ENCODE measurements at regions not wholly inside any gene's neighbourhood (a gene's known extent, or its start where the extent isn't known, plus 50 kb on each side); places are given as distances from the start of the nearest gene placed in this dataset.

DNA sequence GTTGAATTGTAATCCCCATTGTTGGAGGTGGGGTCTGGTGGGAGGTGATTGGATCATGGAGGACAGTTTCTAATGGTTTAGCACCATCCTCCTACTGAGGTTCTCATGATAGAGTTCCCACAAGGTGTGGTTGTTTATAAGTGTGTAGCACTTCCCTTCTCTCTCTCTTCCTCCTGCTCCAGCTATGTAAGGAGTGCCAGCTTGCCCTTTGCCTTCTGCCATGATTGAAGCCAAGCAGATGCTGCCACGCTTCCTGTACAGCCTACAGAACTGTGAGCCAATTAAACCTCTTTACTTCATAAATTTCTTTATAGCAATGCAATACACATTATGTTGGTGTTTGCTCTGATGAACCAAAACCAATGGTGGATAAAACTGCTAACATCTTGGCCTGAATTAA is 238.2 kb downstream of the EFNB2 start:
- TF ChIP-seq, protein P1, sequence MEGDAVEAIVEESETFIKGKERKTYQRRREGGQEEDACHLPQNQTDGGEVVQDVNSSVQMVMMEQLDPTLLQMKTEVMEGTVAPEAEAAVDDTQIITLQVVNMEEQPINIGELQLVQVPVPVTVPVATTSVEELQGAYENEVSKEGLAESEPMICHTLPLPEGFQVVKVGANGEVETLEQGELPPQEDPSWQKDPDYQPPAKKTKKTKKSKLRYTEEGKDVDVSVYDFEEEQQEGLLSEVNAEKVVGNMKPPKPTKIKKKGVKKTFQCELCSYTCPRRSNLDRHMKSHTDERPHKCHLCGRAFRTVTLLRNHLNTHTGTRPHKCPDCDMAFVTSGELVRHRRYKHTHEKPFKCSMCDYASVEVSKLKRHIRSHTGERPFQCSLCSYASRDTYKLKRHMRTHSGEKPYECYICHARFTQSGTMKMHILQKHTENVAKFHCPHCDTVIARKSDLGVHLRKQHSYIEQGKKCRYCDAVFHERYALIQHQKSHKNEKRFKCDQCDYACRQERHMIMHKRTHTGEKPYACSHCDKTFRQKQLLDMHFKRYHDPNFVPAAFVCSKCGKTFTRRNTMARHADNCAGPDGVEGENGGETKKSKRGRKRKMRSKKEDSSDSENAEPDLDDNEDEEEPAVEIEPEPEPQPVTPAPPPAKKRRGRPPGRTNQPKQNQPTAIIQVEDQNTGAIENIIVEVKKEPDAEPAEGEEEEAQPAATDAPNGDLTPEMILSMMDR (IDR thresholded peaks at IDR 0.05; ENCODE audit: poor library complexity): no peak
- TF ChIP-seq EZH2 (IDR thresholded peaks at IDR 0.05; ENCODE audit: borderline replicate concordance) (no peak), EZH2phosphoT487 (IDR thresholded peaks at IDR 0.05; ENCODE audit: low read depth, severe bottlenecking, unreplicated experiment) (no peak)
- Histone ChIP-seq H3K9me2 (replicated peaks; ENCODE audit: insufficient read depth) (no peaks in the 10 kb centered on the region), H2AFZ (no peak overlapping the region), H3K9me3 (ENCODE audit: low read depth) (no peaks in the 10 kb centered on the region), H3K4me2 (no peak overlapping the region), H3K4me1 (ENCODE audit: insufficient read depth) (no peaks in the 10 kb centered on the region), H3K79me2 (no peaks in the 10 kb centered on the region), H3K27me3 (no peaks in the 10 kb centered on the region), H3K4me3 (no peak overlapping the region), H3K36me3 (replicated peaks; ENCODE audit: insufficient read depth, low read depth) (no peaks in the 10 kb centered on the region), H4K20me1 (ENCODE audit: insufficient read depth, poor library complexity, severe bottlenecking) (no peaks in the 10 kb centered on the region), H3K27ac (no peak overlapping the region)
- 95% methylated on average over 1 of the region's 1 CpG for WGBS (ENCODE audit: low lambda C conversion rate, missing lambda C conversion rate)
- DNase-seq (ENCODE audit: low spot score): no peak

DNA sequence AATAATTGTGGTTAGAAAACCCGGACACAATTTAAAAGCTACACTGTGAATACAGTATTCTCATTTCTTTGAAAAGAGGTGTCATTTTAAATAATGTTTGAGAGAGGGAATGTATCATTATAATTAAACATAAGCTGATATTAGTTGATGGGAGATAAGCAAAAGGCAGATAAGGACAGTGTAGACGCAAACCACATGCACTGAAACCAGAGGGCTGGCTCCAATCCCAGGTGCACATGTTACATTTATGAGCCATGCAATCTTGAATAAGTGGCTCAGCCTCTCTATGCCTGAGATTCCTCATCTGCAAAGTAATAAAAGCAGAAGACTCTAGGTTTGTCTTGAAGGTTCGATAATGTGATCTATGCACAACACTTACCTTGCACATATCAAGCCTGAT is 238.7 kb downstream of the EFNB2 start:
- TF ChIP-seq, protein P1 (IDR thresholded peaks at IDR 0.05; ENCODE audit: poor library complexity): no peak
- TF ChIP-seq EZH2phosphoT487 (IDR thresholded peaks at IDR 0.05; ENCODE audit: low read depth, severe bottlenecking, unreplicated experiment) (no peak), EZH2 (IDR thresholded peaks at IDR 0.05; ENCODE audit: borderline replicate concordance) (no peak)
- no peak overlapping the region for H3K4me3 ChIP-seq
- no peaks in the 10 kb centered on the region for H3K27me3 ChIP-seq
- no peaks in the 10 kb centered on the region for H3K79me2 ChIP-seq
- H3K9me2 ChIP-seq (replicated peaks; ENCODE audit: insufficient read depth): no peaks in the 10 kb centered on the region
- no peak overlapping the region for H2AFZ ChIP-seq
- no peaks in the 10 kb centered on the region for H3K36me3 ChIP-seq (replicated peaks; ENCODE audit: insufficient read depth, low read depth)
- H3K4me2 ChIP-seq: no peak overlapping the region
- no peaks in the 10 kb centered on the region for H3K9me3 ChIP-seq (ENCODE audit: low read depth)
- H3K4me1 ChIP-seq (ENCODE audit: insufficient read depth): no peaks in the 10 kb centered on the region
- H3K27ac ChIP-seq: no peak overlapping the region
- H4K20me1 ChIP-seq (ENCODE audit: insufficient read depth, poor library complexity, severe bottlenecking): no peaks in the 10 kb centered on the region
- DNase-seq (ENCODE audit: low spot score): no peak
- WGBS (ENCODE audit: low lambda C conversion rate, missing lambda C conversion rate): 80% methylated on average over 3 of the region's 3 CpGs

DNA sequence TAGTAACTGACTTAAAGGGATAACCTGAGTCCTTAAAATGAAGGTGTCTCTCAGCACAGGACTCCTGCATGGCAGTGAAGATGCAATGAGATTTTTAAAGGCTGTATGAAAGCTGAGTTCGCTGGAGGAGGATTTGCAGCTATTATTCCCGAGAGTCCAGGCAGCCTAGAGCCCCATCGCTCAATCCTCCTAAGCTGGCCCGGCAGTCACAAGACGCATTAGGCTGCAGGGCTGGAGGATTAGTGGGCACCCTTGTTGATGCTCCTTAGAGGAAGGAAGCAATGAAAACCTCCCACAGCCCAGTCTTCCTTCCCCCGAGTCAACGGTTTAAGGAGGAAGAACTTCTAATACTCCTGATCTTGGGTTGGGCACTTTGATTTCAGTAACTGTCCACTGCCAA is 239.5 kb downstream of the EFNB2 start:
- no peaks in the 10 kb centered on the region for H3K79me2 ChIP-seq
- no peak for TF ChIP-seq EZH2 (IDR thresholded peaks at IDR 0.05; ENCODE audit: borderline replicate concordance)
- TF ChIP-seq, protein P1 (IDR thresholded peaks at IDR 0.05; ENCODE audit: poor library complexity): no peak
- no peaks in the 10 kb centered on the region for H3K27me3 ChIP-seq
- H3K36me3 ChIP-seq (replicated peaks; ENCODE audit: insufficient read depth, low read depth): no peaks in the 10 kb centered on the region
- H2AFZ ChIP-seq: no peak overlapping the region
- no peak overlapping the region for H3K4me3 ChIP-seq
- H3K27ac ChIP-seq: no peak overlapping the region
- no peaks in the 10 kb centered on the region for H3K9me3 ChIP-seq (ENCODE audit: low read depth)
- no peak for DNase-seq (ENCODE audit: low spot score)
- H3K9me2 ChIP-seq (replicated peaks; ENCODE audit: insufficient read depth): no peaks in the 10 kb centered on the region
- no peak overlapping the region for H3K4me2 ChIP-seq
- WGBS (ENCODE audit: low lambda C conversion rate, missing lambda C conversion rate): 76% methylated on average over 7 of the region's 7 CpGs
- no peaks in the 10 kb centered on the region for H4K20me1 ChIP-seq (ENCODE audit: insufficient read depth, poor library complexity, severe bottlenecking)
- H3K4me1 ChIP-seq (ENCODE audit: insufficient read depth): no peaks in the 10 kb centered on the region

DNA sequence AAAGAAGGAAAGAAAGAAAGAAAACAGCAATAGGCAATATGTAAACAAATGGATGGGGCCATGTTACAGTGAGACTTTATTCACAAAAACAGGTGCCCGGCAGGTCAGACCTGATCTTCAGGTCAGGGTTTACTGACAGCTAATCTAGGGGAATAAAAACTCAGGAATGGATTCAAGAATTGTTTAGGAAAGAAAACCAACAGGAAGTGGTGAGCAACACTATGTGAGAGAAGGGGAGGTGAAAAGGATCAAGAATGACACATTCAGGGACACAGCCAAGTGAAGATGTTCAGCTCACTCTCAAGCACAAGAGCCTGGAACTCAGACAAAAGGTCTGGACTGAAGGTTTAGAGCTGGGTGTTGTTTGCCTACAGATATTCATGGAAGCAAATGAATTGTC is 244.5 kb downstream of the EFNB2 start:
- no peak overlapping the region for H3K4me3 ChIP-seq
- H3K4me1 ChIP-seq (ENCODE audit: insufficient read depth): peaks cover 10% of the 10 kb centered on the region
- no peaks in the 10 kb centered on the region for H3K9me2 ChIP-seq (replicated peaks; ENCODE audit: insufficient read depth)
- 92% methylated on average over 1 of the region's 1 CpG for WGBS (ENCODE audit: low lambda C conversion rate, missing lambda C conversion rate)
- no peaks in the 10 kb centered on the region for H3K79me2 ChIP-seq
- H3K36me3 ChIP-seq (replicated peaks; ENCODE audit: insufficient read depth, low read depth): no peaks in the 10 kb centered on the region
- no peak overlapping the region for H3K27ac ChIP-seq
- TF ChIP-seq EZH2phosphoT487 (IDR thresholded peaks at IDR 0.05; ENCODE audit: low read depth, severe bottlenecking, unreplicated experiment) (no peak), EZH2 (IDR thresholded peaks at IDR 0.05; ENCODE audit: borderline replicate concordance) (no peak)
- TF ChIP-seq, protein P1 (IDR thresholded peaks at IDR 0.05; ENCODE audit: poor library complexity): no peak
- no peak for DNase-seq (ENCODE audit: low spot score)
- no peak overlapping the region for H3K4me2 ChIP-seq
- H4K20me1 ChIP-seq (ENCODE audit: insufficient read depth, poor library complexity, severe bottlenecking): no peaks in the 10 kb centered on the region
- H3K27me3 ChIP-seq: no peaks in the 10 kb centered on the region
- no peak overlapping the region for H2AFZ ChIP-seq
- no peaks in the 10 kb centered on the region for H3K9me3 ChIP-seq (ENCODE audit: low read depth)

Data from hepatocyte (in vitro differentiated cells).